Jurkat, Clone E6-1 (cell line): ENCODE measurements at regions not wholly inside any gene's neighbourhood (a gene's known extent, or its start where the extent isn't known, plus 50 kb on each side); places are given as distances from the start of the nearest gene placed in this dataset.
"Not testable (repeated sequence)": the region's sequence is repeated elsewhere in the genome, so short reads cannot be mapped to it uniquely, and the experiment has no call there.

Experiments
- DNase-seq: peaks from one replicate; pipeline ENCODE4 v3.0.0-alpha.2; 2011; ENCODE audit warnings: low read depth, low spot score
- H3K4me3 ChIP-seq: 2 replicates; pipeline ENCODE4 v1.5.1; 2011; ENCODE audit warnings: mild to moderate bottlenecking, low read length, control low read depth, moderate library complexity

DNA sequence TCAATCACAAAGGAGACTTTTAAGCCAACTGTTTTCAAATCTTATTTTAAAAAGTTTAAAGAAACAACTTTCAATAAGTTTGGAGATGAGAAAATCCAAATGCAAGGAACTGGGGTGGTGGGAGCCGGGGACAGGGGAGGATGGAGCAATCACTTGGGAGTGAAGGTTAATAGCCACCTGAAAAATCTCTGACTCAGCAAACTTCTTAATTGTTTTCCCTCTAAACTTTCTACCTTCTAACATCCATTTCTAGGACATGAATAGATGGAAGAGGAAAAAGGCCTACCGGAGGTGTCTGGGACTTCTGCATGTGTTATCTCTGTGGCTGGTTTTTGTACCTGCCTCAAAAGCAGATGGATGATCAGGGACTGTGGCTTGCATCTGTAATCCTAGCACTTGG, 360.6 kb downstream of the OSTF1 start:
- no peak for DNase-seq
- H3K4me3 ChIP-seq: no peak overlapping the region

DNA sequence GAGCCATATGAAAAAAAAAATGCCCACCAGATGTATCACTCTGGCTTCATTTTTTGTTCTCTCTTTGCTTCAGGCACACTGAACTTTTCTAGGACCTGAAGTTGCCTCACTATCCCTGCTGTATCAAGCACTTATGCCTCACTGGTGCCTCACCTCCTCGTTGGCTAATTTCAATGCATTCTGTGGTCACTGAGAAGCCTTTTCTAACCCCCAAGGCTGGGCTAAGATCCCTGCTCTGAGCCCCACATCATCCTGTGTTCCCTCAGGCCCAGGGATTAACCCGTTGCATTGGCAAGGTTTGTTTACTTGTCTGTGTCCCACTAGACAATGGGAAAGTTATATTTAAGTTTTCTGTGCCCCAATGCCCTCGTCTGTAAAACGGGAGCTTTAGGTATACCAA, 362.7 kb downstream of the OSTF1 start:
- no peak overlapping the region for H3K4me3 ChIP-seq
- no peak for DNase-seq

DNA sequence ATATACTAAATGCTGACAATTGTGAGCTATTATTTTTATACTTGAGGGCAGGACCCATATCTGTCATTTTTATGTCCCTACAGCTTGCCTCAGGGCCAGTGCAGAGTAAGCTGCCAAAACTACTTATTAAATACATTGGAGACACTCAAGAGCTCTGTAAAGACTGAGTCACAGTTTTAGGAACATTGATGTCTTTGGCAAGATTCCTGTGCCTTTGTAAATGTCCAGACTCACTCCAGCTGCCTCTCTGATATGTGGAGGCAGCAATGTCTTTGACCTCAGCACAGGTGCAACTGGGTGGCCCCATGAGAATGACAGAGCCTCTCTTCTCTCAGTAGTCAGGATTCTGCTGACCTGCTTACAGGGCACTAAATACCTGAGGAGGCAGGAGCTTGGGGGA, 363.2 kb downstream of the OSTF1 start:
- DNase-seq: no peak

DNA sequence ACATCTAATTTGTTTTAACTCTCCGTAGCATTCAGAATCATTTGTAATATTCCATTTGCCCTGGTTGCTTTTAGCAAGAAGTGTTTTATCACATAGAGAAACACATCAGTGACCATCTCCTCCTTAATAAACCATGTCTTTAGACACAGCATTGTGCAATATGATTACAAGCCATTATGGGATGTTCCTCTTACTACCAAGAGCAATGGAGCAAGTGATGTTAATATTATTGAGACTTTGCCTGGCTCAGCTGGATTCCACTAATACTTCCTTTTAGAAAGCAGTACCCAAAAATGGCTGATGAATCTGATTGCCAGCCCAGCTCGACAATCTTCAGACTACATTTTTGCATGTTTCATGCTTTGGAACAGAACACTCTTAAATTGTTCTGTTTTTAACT, 364.2 kb downstream of the OSTF1 start:
- no peak overlapping the region for H3K4me3 ChIP-seq
- DNase-seq: no peak

More for the DNA sequence above, 363.2 kb downstream of the OSTF1 start:
- H3K4me3 ChIP-seq: no peak overlapping the region

DNA sequence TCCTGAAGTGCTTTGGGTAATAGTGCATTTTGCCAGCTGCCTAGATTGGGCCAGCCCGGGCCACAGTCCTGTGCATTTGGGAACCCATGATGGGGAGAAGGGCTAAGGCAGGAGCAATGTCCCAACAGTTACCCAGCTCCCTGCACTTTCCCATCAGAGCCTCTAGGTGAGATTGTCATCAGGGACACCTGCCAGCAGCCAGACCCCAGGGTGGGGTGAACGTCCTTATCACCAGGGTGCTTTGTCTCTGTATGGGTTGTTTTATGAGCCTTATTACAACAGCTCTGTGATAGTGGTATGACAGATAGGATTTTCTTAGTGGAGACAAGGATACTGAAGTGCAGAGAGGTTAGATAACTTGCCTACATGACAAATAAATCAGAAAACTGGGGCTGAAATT, 365.7 kb downstream of the OSTF1 start:
- no peak for DNase-seq
- H3K4me3 ChIP-seq: no peak overlapping the region

DNA sequence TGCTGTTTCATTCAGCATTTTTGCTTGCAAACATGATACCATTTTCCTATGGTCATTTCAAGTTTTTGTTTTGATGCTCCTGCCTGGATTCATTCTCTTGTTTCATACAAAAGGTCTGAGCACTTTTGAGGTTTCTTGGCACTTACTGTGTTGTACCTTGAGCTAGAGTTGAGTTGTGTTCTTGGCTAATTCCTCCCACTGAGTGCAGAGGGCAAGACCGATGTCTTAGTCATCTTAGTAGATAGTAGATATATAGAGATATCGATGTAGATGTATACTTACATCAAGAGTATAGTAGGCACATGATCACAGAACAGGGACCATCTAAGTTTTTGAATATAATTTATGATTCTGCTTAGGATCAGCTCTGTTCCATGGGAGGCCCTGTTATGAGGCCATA, 366.6 kb downstream of the OSTF1 start:
- H3K4me3 ChIP-seq: no peak overlapping the region
- no peak for DNase-seq

DNA sequence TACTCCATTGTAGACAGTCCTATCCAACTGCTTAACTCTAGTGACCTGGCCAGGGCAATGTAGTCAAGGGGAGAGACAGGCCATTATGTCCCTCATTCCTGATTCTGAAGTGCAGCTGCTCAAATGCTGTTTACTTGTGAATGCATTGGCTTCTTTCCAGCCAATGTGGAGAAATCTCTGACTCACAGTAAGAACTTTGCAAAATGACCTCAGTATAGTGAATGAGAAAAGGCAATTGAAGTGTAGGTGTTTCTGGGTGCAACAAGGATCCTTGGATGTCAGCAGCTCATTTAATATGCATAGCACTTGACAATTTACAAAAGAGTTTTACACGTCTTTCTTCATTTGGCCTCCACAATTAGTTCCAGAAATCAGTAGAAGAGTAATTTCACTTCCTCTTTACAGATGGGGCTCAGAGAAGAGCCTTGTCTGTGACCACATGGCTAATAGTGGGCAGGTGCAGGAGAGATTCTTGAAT, 367.2 kb downstream of the OSTF1 start:
- no peak for DNase-seq
- no peak overlapping the region for H3K4me3 ChIP-seq

DNA sequence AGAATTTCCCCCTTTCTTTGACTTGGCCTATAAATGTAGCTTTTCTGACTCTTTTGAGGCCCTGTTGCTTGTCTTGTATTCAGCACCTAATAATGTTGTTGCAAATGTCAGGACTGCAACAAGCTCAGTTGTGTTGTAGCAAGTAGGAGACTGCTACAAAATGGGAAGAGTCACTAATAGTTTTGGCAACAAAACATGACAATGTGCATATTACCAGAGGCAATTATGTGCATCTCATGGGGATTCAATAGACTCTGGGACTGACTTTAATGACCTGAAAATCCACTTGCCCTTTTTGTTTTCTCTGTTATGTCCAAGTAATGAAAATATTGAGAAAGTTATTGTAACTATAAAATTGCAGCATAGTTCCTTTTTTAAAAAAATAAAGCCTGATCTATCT, 368.4 kb downstream of the OSTF1 start:
- no peak overlapping the region for H3K4me3 ChIP-seq
- no peak for DNase-seq

DNA sequence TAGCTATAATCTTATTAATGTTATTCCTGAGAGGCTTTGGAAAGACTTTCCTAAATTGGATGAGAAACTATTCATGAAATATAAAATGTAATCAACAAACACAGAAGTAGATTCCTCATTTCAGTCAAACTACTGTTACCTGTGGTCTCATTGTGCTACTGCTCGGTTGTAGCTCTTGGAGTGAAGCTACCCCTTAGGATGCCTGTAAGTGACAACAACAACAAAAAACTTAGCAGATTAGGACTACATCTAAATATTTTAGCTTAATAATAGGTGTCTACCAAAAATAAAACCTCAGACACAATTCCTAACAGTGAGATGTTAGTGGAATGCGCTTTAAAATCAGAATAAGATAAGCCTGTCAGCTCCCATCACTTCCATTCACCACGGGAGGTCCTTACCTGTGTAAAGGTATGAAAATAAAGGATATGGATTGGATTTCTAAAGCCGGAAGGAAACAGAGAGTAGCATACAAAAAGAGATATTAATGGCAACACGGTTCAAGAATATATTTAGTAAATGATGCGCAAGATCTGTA, 369.2 kb downstream of the OSTF1 start:
- DNase-seq: no peak
- H3K4me3 ChIP-seq: no peak overlapping the region

DNA sequence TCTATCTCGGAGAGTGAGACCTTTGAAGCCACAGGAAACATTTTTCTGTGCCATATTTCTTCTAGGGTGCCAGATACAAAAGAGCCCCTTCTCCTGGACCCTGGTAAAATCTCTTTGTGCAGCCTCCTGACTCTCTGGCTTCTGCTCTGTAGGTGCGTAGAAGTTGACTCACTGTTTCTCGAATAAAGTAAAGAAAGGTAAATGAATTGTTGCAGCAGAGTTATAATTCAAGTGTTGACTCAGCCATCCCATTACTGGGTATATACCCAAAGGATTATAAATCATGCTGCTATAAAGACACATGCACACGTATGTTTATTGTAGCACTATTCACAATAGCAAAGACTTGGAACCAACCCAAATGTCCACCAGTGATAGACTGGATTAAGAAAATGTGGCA, 371.0 kb downstream of the OSTF1 start:
- not testable (repeated sequence) for H3K4me3 ChIP-seq, DNase-seq

DNA sequence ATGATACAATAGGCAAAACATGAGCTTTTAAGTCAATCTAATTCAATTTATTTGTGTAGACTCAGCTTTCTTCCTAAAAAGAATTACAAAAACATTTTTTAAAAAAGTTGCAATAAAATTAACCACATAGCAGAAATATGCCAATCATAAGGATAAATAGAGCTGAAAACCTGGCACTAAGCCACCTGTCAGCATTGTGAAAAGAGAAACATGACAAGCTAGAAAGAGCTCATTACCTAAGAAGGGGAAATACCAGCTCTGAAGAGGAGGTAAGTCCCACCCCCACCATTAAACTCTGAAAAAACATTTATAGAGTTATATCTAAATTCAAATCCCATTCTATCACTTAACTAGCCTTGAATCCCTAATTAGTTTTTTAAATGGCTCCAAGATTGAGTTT, 372.9 kb downstream of the OSTF1 start:
- no peak overlapping the region for H3K4me3 ChIP-seq
- DNase-seq: no peak

DNA sequence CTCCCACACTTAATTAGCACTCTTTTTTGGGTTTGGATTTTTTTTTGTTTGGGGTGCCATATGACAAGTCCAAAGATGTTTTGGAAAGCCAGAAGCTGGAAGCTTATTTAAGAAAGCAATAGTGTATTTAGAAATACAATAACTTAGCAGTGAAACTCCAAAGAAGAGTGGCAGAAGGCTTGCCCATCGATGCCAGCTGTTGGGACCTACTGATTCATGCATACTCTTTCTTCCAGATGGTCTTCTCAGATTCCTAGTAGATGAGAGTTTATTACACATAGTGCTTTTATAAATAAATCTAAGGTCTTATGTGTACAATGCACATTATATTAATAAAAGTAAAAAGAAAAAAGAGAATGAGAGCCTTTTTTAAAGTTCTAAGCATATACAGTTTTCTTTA, 374.6 kb downstream of the OSTF1 start:
- H3K4me3 ChIP-seq: no peak overlapping the region
- DNase-seq: no peak

DNA sequence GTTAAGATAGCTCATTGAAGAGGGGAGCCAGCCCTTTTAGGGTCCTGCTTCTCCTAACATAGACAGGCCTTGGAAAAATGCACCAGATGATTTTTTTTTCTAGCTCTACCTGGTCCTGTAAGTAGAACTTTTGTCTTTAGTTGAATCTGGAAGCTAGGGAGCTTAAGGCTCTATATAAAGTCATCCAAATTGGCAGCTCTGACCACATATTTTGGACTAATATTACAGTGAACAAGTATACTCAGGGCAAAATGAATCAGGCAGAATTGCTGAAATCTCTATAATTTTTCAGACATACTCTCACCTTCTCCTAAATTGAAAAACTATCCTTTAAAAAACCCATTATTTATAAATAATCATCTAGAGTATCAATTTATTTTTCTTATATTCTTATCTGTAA, 375.6 kb downstream of the OSTF1 start:
- DNase-seq: no peak
- H3K4me3 ChIP-seq: no peak overlapping the region

DNA sequence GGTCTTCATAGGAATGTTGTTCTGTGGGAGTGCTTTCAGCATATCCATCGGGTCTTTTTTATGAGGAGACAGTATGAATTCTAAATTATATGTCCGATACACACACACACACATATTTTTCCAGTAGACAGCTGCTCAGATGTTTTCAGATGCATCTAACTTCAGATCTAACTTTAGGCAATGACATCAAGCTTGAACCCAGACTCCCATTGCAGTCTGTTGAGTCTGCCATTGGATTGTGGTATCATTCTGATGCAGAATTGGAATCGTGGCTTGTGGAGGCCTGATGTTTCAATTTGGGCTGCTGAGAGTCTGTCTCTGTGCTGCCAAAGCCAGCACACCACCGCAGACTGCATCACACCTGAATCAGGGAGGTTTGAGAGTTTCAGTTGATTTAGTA, 376.4 kb downstream of the OSTF1 start:
- DNase-seq: no peak
- no peak overlapping the region for H3K4me3 ChIP-seq

DNA sequence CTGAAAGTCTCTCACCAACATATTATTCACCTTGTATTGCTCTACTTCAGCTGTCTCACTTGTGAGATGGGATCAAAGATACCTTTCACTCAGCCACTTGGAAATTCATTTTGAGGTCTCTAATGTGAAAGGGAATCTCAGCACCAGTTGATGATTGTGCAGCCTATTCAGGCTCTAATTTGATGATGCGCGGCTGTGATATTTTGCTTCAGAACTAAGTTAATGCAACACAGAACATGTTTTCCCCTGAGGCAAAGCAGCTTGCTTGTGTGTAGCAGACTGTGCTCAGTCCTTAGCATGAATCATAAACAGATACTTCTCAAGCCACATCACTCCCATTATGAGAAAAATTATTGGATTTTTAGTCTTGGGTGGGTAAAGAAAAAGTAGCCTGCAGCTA, 378.8 kb downstream of the OSTF1 start:
- H3K4me3 ChIP-seq: no peak overlapping the region
- DNase-seq: no peak

DNA sequence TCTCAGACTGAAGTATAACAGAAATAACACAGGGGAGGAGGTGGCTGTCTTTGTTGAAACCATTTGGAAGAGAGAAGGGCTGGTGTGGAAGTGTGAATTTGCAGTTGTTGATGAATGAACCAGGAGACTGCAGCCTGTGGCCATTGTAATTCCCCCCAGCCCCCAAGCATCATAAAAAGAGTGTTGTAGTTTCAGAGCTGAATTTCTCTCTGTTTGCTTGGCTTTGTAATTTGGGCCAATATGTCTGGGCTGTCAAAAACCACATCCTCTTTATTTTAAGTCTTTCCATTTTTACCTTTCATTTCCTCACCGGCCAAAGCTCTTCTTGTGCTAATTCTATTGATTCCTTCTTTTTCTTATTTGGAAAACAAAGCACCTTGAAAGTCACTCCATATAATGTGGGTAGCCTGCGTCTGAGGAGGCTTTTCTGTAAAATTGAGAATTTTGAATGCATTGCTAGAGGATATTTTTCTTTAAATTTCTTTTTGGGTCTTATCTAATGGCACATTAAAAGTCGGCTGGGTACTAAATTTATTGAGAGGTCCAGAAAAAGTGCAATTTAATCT, 383.3 kb downstream of the OSTF1 start:
- no peak for DNase-seq
- H3K4me3 ChIP-seq: no peak overlapping the region

DNA sequence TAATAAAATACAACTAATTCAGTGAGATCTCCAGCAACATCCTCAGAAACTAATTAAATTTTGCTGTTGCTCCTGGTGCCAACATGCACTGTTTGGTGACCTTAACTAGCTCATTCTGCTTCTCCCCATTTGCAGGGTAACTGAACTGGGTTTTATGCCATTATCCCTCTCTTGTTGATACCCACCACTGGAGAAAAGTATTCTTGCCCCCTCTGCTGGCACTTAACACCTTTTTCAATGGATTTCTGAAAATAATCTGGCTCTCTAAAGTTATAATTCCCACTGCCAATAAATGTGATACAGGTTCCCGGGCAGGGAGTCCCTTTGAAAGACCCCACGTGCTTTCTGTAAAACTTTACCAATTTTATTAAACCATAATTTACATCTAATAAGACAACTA, 394.3 kb downstream of the OSTF1 start:
- no peak for DNase-seq

DNA sequence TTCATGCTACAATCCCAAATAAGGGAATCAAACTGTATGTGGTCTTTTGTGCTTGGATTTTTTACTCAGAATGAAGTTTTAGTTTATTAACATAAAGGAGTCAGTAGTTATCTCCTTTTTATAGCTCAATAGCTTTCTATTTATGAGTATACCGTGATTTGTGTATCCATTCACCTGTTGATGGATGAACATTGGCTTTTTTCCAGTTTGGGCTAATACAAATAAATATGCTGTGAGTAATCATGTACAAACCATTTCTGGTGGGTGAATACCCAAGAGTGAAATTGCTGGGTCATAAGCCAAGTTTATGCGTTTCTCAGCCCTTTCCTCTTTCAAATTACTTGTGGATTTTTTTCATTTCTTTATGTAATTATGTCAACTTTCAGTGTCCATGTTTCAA, 395.3 kb downstream of the OSTF1 start:
- no peak for DNase-seq
- H3K4me3 ChIP-seq: no peak overlapping the region

More for the DNA sequence above, 394.3 kb downstream of the OSTF1 start:
- no peak overlapping the region for H3K4me3 ChIP-seq

DNA sequence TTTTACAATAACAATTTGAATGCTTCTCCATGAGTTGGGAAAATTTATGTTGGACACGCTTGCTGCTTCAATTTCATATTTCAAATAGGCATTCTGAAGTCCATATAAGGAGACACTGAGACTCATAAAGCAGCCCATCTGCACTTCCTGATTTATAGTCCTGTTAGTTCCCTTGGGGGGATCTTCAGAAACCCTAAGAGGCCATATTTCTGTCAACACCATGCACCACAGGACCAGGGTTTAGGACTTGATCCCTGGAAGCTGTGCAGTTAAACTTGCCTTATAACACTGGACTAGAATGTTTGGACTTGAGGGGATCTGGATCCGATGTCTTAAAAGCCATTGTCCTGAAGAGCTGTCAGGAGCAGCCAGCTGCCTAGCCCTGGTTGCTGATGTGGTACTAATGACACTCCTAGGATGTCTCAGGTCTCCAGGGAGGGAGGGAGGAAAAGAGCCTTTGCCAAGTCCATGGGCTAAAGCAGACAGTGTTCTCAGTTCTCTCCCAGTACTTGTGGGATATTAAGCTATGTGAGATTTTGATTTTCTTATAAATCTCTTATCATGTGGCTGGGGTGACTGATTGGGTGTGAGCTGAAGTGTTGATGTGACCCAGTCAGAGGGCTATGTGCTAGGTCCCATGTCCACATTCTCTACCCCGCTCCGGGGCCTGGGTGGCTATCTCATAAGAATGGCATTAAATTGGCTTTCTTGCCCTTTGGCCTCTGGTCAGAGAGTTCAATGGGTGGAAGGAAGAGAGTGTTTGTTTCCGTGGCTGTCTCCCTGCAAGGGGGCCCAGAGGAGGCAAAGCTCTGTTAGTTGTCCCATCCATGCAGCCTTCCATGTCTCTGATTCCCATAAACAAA, 399.8 kb downstream of the OSTF1 start:
- DNase-seq: no peak
- no peak overlapping the region for H3K4me3 ChIP-seq

DNA sequence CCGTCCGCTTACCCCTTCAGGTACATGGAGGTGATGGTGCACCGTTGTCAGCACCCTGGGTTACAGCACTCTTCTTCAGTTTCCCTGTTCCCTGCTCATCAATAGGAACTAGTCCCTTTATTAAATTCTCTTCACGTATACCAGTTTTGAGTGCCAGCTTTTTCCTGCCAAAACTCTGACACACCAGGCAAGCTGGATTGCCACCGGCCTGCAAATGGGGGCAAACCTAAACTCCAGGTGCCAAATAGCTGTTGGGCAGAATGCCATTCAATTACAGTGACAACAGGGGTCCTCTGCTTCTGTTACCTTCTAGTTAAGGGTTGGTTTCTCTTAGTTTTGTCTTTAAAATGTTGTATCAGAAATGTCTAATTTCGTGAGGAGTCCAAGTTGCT, 400.4 kb downstream of the OSTF1 start:
- H3K4me3 ChIP-seq: no peak overlapping the region
- DNase-seq: no peak

DNA sequence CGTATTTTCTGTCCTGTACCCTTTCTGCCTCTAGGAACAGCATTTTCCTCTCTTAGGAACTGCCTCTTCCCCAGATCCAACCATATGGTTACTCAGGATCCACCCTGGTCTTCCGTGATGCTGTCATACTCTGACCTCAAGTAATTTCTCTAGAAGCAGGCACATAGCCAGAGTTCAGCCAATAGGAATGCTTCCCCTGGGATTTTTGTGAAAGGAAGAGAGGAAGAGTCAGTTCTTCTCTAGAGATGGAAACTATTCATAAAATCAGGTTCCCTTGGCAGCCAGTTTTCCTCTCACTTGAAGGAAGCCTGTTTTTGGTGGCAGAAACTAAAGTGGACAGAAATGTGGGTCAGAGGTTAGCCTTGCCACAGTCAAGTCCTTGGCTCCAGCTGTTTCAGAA, 400.1 kb upstream of the PCSK5 start:
- DNase-seq: no peak
- H3K4me3 ChIP-seq: no peak overlapping the region
